Lower leg skin (tissue), 3 donors: ENCODE measurements at regions not wholly inside any gene's neighbourhood (a gene's known extent, or its start where the extent isn't known, plus 50 kb on each side); places are given as distances from the start of the nearest gene placed in this dataset.

Experiments
- POLR2A ChIP-seq, 2 donors: fragments of 450-650 bp; IDR thresholded peaks; one replicate each; pipeline ENCODE4 v1.6.1; 2016 to 2017; ENCODE audit warnings: antibody characterized with exemption in 2 of 2, mild to moderate bottlenecking in 1 of 2, moderate library complexity in 1 of 2
- TF ChIP-seq, protein P1 (sequence below), 3 donors: fragments of 450-650 bp; IDR thresholded peaks; one replicate each; pipeline ENCODE4 v1.5.1; 2016; ENCODE audit warnings: antibody characterized with exemption in 3 of 3, mild to moderate bottlenecking in 3 of 3, moderate library complexity in 2 of 3

DNA sequence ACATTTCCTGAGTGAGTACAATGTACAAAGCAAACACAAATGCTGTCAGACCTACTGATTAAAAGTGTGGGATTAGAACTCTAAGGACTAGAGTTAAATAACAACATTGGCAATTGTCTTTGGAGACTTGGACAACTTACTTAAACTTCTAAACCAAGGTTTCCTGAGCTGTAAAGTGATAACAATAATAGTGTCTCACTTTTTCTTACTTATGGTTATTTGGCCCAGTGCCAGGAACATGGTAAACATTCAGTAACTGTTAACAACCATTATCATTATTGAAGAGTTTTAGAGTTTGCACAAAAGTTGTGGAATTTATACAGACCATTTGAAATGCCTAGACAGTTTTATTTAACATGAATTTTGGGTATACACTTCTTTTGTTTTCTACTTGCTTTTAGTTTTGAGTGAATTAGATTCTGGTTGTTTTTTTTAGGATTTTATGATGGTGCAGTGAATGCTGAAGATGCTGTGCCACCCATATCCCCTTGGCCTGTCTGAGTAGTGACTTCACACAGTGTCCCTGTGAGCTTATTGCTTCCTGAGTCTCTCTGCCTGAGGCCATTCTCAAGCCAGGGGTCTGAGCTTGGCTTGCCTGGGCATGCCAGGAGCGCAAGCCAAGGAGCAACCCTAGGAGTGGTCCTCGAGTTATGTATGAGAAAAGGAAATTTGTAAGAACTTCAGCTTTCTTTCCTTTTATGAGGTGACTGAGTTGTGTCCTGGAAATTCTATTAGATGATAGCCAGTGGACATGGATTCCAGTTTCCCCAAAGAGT lies 932.8 kb downstream of the TTLL7 start:
- TF ChIP-seq, protein P1, sequence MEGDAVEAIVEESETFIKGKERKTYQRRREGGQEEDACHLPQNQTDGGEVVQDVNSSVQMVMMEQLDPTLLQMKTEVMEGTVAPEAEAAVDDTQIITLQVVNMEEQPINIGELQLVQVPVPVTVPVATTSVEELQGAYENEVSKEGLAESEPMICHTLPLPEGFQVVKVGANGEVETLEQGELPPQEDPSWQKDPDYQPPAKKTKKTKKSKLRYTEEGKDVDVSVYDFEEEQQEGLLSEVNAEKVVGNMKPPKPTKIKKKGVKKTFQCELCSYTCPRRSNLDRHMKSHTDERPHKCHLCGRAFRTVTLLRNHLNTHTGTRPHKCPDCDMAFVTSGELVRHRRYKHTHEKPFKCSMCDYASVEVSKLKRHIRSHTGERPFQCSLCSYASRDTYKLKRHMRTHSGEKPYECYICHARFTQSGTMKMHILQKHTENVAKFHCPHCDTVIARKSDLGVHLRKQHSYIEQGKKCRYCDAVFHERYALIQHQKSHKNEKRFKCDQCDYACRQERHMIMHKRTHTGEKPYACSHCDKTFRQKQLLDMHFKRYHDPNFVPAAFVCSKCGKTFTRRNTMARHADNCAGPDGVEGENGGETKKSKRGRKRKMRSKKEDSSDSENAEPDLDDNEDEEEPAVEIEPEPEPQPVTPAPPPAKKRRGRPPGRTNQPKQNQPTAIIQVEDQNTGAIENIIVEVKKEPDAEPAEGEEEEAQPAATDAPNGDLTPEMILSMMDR (IDR thresholded peaks at IDR 0.05): no peak
- no peak for TF ChIP-seq POLR2A (IDR thresholded peaks at IDR 0.05)
